Sigmoid colon (tissue), 4 donors: ENCODE measurements at regions not wholly inside any gene's neighbourhood (a gene's known extent, or its start where the extent isn't known, plus 50 kb on each side); places are given as distances from the start of the nearest gene placed in this dataset.

ENCODE experiments used
- CTCF ChIP-seq, 4 experiments: fragments of 450-650 bp in 3 of 4; fragments of 200-600 bp in 1 of 4; IDR thresholded peaks; one replicate each; pipeline ENCODE4 v1.5.1; 2016 to 2019; ENCODE audit warnings: antibody characterized with exemption in 4 of 4, mild to moderate bottlenecking in 3 of 4, moderate library complexity in 2 of 4
- POLR2A ChIP-seq, 2 donors: fragments of 450-650 bp; IDR thresholded peaks; one replicate each; pipeline ENCODE4 v1.6.1; 2016; ENCODE audit warnings: antibody characterized with exemption in 2 of 2, mild to moderate bottlenecking in 2 of 2, moderate library complexity in 2 of 2
- POLR2AphosphoS5 ChIP-seq, 4 donors: sonication (generic); formaldehyde crosslinking; IDR thresholded peaks; one replicate each; pipeline ENCODE4 v1.6.1; 2017; ENCODE audit warnings: antibody characterized with exemption in 4 of 4

- TF ChIP-seq CTCF (IDR thresholded peaks at IDR 0.05) (no peak), POLR2AphosphoS5 (IDR thresholded peaks at IDR 0.05) (no peak), POLR2A (IDR thresholded peaks at IDR 0.05) (no peak)
Observed at GRCh38 chr9:96164268-96164683, 137.7 kb downstream of the HSD17B3 start.
